ENCODE measurements at regions not wholly inside any gene's neighbourhood (a gene's known extent, or its start where the extent isn't known, plus 50 kb on each side); places are given as distances from the start of the nearest gene placed in this dataset.
"Not testable (repeated sequence)": the region's sequence is repeated elsewhere in the genome, so short reads cannot be mapped to it uniquely, and the experiment has no call there.

GRCh38 chr20:47985092-47985850 is 200.0 kb upstream of the SULF2 start:
- no peak for DNase-seq (ENCODE audit: low read depth, low spot score)

GRCh38 chr20:47984437-47984836 is 199.2 kb upstream of the SULF2 start:
- no peak for DNase-seq (ENCODE audit: low read depth, low spot score)

GRCh38 chr20:47983642-47984041 is 198.4 kb upstream of the SULF2 start:
- DNase-seq (ENCODE audit: low read depth, low spot score) = not testable (repeated sequence)

GRCh38 chr20:47982574-47983360 is 197.5 kb upstream of the SULF2 start:
- DNase-seq (ENCODE audit: low read depth, low spot score) = no peak

- no peak for DNase-seq (ENCODE audit: low read depth, low spot score)
Measured at GRCh38 chr20:47981222-47981621, 195.9 kb upstream of the SULF2 start.

GRCh38 chr20:47980336-47981177 is 195.3 kb upstream of the SULF2 start:
- no peak for DNase-seq (ENCODE audit: low read depth, low spot score)

- DNase-seq (ENCODE audit: low read depth, low spot score) = not testable (repeated sequence)
Measured at GRCh38 chr20:47979361-47980095, 194.2 kb upstream of the SULF2 start.

- not testable (repeated sequence) for DNase-seq (ENCODE audit: low read depth, low spot score)
Measured at GRCh38 chr20:47978428-47979120, 193.3 kb upstream of the SULF2 start.

GRCh38 chr20:47977789-47978252 is 192.5 kb upstream of the SULF2 start:
- not testable (repeated sequence) for DNase-seq (ENCODE audit: low read depth, low spot score)

GRCh38 chr20:47977017-47977788 is 191.9 kb upstream of the SULF2 start:
- not testable (repeated sequence) for DNase-seq (ENCODE audit: low read depth, low spot score)

GRCh38 chr20:47974234-47974878 is 189.1 kb upstream of the SULF2 start:
- no peak for DNase-seq (ENCODE audit: low read depth, low spot score)

- DNase-seq (ENCODE audit: low read depth, low spot score) = no peak
Measured at GRCh38 chr20:47973519-47974233, 188.4 kb upstream of the SULF2 start.

- no peak for DNase-seq (ENCODE audit: low read depth, low spot score)
Measured at GRCh38 chr20:47972916-47973309, 187.6 kb upstream of the SULF2 start.

GRCh38 chr20:47972297-47972915 is 187.1 kb upstream of the SULF2 start:
- not testable (repeated sequence) for DNase-seq (ENCODE audit: low read depth, low spot score)

- DNase-seq (ENCODE audit: low read depth, low spot score) = no peak
Measured at GRCh38 chr20:47971058-47971791, 185.9 kb upstream of the SULF2 start.

GRCh38 chr20:47970282-47970903 is 185.1 kb upstream of the SULF2 start:
- no peak for DNase-seq (ENCODE audit: low read depth, low spot score)

GRCh38 chr20:47969426-47969825 is 184.1 kb upstream of the SULF2 start:
- DNase-seq (ENCODE audit: low read depth, low spot score) = no peak
